Embryonic facial prominence (tissue), 1 donor: ENCODE measurements at regions not wholly inside any gene's neighbourhood (a gene's known extent, or its start where the extent isn't known, plus 50 kb on each side); places are given as distances from the start of the nearest gene placed in this dataset.
"Not testable (repeated sequence)": the region's sequence is repeated elsewhere in the genome, so short reads cannot be mapped to it uniquely, and the experiment has no call there.

ENCODE experiments used
- DNase-seq: peaks from one replicate; pipeline ENCODE4 v3.0.0-alpha.2; 2016; ENCODE audit errors: extremely low spot score

- no peak for DNase-seq
Measured at GRCh38 chr6:135555550-135555949, 58.0 kb upstream of the AHI1 start.

GRCh38 chr6:135557582-135557981, 60.0 kb upstream of the AHI1 start:
- DNase-seq: no peak

GRCh38 chr6:135565605-135566004, 68.1 kb upstream of the AHI1 start:
- DNase-seq: not testable (repeated sequence)

GRCh38 chr6:135566311-135567068, 69.0 kb upstream of the AHI1 start:
- DNase-seq: no peak

GRCh38 chr6:135567375-135568083, 70.0 kb upstream of the AHI1 start:
- DNase-seq: no peak

- DNase-seq: no peak
Measured at GRCh38 chr6:135568379-135568778, 70.8 kb upstream of the AHI1 start.

GRCh38 chr6:135572051-135572450, 74.5 kb upstream of the AHI1 start:
- no peak for DNase-seq

- DNase-seq: no peak
Measured at GRCh38 chr6:135575629-135576028, 78.1 kb upstream of the AHI1 start.

GRCh38 chr6:135576055-135576454, 78.5 kb upstream of the AHI1 start:
- DNase-seq: no peak

- DNase-seq: no peak
Measured at GRCh38 chr6:135577059-135577538, 79.6 kb upstream of the AHI1 start.

- DNase-seq: no peak
Measured at GRCh38 chr6:135578976-135579375, 81.4 kb upstream of the AHI1 start.

GRCh38 chr6:135581211-135581610, 83.7 kb upstream of the AHI1 start:
- no peak for DNase-seq

GRCh38 chr6:135583256-135583761, 85.8 kb upstream of the AHI1 start:
- DNase-seq: no peak

- no peak for DNase-seq
Measured at GRCh38 chr6:135586388-135586787, 88.8 kb upstream of the AHI1 start.

- DNase-seq: no peak
Measured at GRCh38 chr6:135586844-135587243, 89.3 kb upstream of the AHI1 start.

- no peak for DNase-seq
Measured at GRCh38 chr6:135592276-135592675, 94.7 kb upstream of the AHI1 start.

- no peak for DNase-seq
Measured at GRCh38 chr6:135594000-135594399, 96.5 kb upstream of the AHI1 start.

- no peak for DNase-seq
Measured at GRCh38 chr6:135600086-135600702, 102.7 kb upstream of the AHI1 start.

GRCh38 chr6:135600931-135601330, 103.4 kb upstream of the AHI1 start:
- no peak for DNase-seq

GRCh38 chr6:135601857-135602256, 104.3 kb upstream of the AHI1 start:
- no peak for DNase-seq

- no peak for DNase-seq
Measured at GRCh38 chr6:135603249-135603648, 105.7 kb upstream of the AHI1 start.

GRCh38 chr6:135604035-135604860, 106.7 kb upstream of the AHI1 start:
- no peak for DNase-seq
